HEK293T (cell line): ENCODE measurements at regions not wholly inside any gene's neighbourhood (a gene's known extent, or its start where the extent isn't known, plus 50 kb on each side); places are given as distances from the start of the nearest gene placed in this dataset.

Experiments used
- CTCF ChIA-PET: fragments of 350-600 bp; formaldehyde crosslinking; extraction: SDS; loops from one replicate; lab custom pipeline; 2021; ENCODE audit warnings: antibody characterized with exemption, inconsistent platforms; lab: Yijun Ruan, JAX
- POLR2A ChIA-PET: fragments of 350-600 bp; formaldehyde crosslinking; extraction: SDS; loops from one replicate; lab custom pipeline; 2020; ENCODE audit warnings: antibody characterized with exemption, inconsistent platforms; lab: Yijun Ruan, JAX
- DNase-seq: peaks from one replicate; pipeline ENCODE4 v3.0.0; 2012; ENCODE audit warnings: mixed read lengths; ENCODE audit errors: extremely low spot score
- ARNT ChIP-seq: fragments of 450-650 bp; IDR thresholded peaks from 2 replicates; pipeline ENCODE4 v1.6.1; 2017; ENCODE audit warnings: mild to moderate bottlenecking
- BHLHE40 ChIP-seq: fragments of 450-650 bp; IDR thresholded peaks from 2 replicates; pipeline ENCODE4 v1.6.1; 2016; ENCODE audit warnings: mild to moderate bottlenecking, moderate library complexity, borderline replicate concordance
- CTBP1 ChIP-seq: fragments of 450-650 bp; IDR thresholded peaks from 2 replicates; pipeline ENCODE4 v1.6.1; 2016; ENCODE audit warnings: borderline replicate concordance
- ELF4 ChIP-seq: fragments of 450-650 bp; IDR thresholded peaks from 2 replicates; pipeline ENCODE4 v1.6.1; 2017; ENCODE audit warnings: antibody characterized with exemption
- FOXA1 ChIP-seq: fragments of 450-650 bp; IDR thresholded peaks from 2 replicates; pipeline ENCODE4 v1.6.1; 2016; ENCODE audit warnings: mild to moderate bottlenecking
- FOXK2 ChIP-seq: fragments of 450-650 bp; IDR thresholded peaks from 2 replicates; pipeline ENCODE4 v1.6.1; 2016; ENCODE audit warnings: mild to moderate bottlenecking
- FOXM1 ChIP-seq: fragments of 450-650 bp; IDR thresholded peaks from 2 replicates; pipeline ENCODE4 v1.6.1; 2017; ENCODE audit warnings: mild to moderate bottlenecking, borderline replicate concordance
- HDGF ChIP-seq: fragments of 450-650 bp; IDR thresholded peaks from 2 replicates; pipeline ENCODE4 v1.6.1; 2017; ENCODE audit warnings: antibody characterized with exemption, borderline replicate concordance
- L3MBTL2 ChIP-seq: fragments of 450-650 bp; conservative IDR thresholded peaks from 2 replicates; pipeline ENCODE4 v1.6.1; 2016; ENCODE audit warnings: mild to moderate bottlenecking
- LEF1 ChIP-seq: fragments of 450-650 bp; IDR thresholded peaks from 2 replicates; pipeline ENCODE4 v1.6.1; 2017; ENCODE audit warnings: mild to moderate bottlenecking, borderline replicate concordance
- NFRKB ChIP-seq: fragments of 450-650 bp; IDR thresholded peaks from 2 replicates; pipeline ENCODE4 v1.6.1; 2016; ENCODE audit warnings: mild to moderate bottlenecking, moderate library complexity
- SP1 ChIP-seq: fragments of 450-650 bp; IDR thresholded peaks from 2 replicates; pipeline ENCODE4 v1.6.1; 2017
- SUZ12 ChIP-seq: fragments of 450-650 bp; IDR thresholded peaks from 2 replicates; pipeline ENCODE4 v1.6.1; 2016; ENCODE audit warnings: mild to moderate bottlenecking
- TARDBP ChIP-seq: fragments of 450-650 bp; IDR thresholded peaks from 2 replicates; pipeline ENCODE4 v1.6.1; 2016
- ZNF384 ChIP-seq: fragments of 450-650 bp; IDR thresholded peaks from 2 replicates; pipeline ENCODE4 v1.6.1; 2016
- TF ChIP-seq, protein P1 (sequence below): fragments of 450-650 bp; IDR thresholded peaks from 2 replicates; pipeline ENCODE4 v1.6.1; 2016

DNA sequence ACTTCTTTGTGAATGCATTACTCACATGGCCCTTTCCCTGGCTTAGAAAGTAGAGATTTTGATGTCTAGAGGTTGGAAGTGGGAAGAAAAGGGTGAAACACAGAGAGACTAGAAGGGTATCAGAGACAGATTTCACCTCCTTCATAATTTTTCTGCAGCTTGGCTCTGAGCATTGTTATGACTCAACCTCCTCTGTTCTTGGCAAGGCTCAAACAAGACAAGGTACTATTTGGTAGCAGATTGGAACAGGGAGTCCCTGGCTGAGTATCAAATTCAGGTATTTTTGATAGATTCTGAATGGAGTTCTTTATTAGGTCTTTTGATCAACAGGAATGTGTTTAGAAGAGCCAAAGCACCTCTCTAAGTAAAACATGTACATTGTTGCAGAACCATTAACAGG lies 146.3 kb upstream of the CHRDL1 start:
- ChIA-PET POLR2A (no interaction called here), CTCF (no interaction called here)
- no peak for DNase-seq
- no peak for TF ChIP-seq FOXM1
- TF ChIP-seq ELF4 = no peak
- TF ChIP-seq ARNT = no peak
- TF ChIP-seq FOXK2 = no peak
- TF ChIP-seq HDGF = no peak

DNA sequence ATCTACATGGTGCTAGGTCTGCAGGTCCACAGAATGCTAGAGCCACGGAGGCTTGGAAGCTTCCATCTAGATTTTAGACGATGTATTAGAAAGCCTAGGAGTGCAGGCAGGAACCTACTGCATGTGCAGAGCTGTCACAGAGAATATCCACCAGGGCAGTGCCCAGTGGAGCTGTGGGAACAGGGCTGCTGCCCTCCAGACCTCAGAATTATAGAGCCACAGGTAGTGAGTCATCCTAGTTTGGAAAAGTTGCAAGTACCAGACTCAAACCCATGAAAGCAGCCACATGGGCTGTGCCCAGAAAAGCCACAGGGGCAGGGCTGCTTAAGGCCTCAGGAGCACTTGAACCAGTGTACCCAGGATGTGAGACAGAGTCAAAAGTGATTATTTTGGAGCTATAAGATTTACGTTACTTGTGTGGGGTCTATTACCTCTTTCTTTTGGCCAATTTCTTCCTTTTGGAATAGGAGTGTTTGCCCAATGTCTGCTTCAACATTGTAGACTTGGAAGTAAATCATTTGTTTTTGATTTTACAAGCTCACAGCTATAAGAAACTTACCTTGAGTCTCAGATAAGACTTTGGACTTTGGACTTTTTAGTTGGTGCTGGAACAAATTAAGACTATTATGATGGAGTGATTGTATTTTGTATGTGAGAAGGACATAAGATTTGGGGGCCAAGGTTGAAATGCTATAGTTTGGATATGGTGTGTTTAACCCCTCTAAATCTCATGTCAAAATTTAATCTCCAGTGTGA lies 143.5 kb upstream of the CHRDL1 start:
- ChIA-PET POLR2A (no interaction called here), CTCF (no interaction called here)
- TF ChIP-seq FOXA1 = no peak
- TF ChIP-seq TARDBP = no peak
- no peak for TF ChIP-seq ZNF384
- TF ChIP-seq FOXK2 = no peak
- TF ChIP-seq LEF1 = no peak
- TF ChIP-seq ARNT = no peak
- TF ChIP-seq NFRKB = no peak
- TF ChIP-seq SP1 = no peak
- TF ChIP-seq BHLHE40 = no peak
- TF ChIP-seq L3MBTL2 = no peak
- no peak for TF ChIP-seq SUZ12
- no peak for TF ChIP-seq HDGF
- no peak for TF ChIP-seq ELF4
- TF ChIP-seq, protein P1, sequence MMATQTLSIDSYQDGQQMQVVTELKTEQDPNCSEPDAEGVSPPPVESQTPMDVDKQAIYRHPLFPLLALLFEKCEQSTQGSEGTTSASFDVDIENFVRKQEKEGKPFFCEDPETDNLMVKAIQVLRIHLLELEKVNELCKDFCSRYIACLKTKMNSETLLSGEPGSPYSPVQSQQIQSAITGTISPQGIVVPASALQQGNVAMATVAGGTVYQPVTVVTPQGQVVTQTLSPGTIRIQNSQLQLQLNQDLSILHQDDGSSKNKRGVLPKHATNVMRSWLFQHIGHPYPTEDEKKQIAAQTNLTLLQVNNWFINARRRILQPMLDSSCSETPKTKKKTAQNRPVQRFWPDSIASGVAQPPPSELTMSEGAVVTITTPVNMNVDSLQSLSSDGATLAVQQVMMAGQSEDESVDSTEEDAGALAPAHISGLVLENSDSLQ = no peak
- no peak for TF ChIP-seq FOXM1
- TF ChIP-seq CTBP1 = no peak
- no peak for DNase-seq

DNA sequence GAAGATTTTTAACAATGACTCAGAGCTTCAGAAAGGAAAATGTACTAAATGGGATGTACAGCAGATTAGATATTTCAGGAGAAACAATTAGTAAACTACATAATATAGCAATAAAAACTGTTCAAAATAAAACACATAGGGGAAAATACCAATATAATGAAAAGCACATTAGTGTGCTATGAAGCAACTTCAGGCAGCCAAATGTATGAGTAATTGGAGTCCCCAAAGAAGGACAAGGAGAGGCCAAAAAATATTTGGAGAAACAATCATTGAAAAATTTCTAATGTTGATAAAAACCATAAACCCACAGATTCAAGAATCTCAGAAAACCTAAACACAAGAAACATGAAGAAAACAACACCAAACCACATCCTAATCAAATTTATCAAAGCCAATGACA lies 129.3 kb upstream of the CHRDL1 start:
- no peak for TF ChIP-seq CTBP1
- TF ChIP-seq FOXA1 = no peak
- TF ChIP-seq, protein P1 = no peak
- TF ChIP-seq HDGF = no peak
- POLR2A ChIA-PET = no interaction called here
- no peak for DNase-seq
- CTCF ChIA-PET = no interaction called here

DNA sequence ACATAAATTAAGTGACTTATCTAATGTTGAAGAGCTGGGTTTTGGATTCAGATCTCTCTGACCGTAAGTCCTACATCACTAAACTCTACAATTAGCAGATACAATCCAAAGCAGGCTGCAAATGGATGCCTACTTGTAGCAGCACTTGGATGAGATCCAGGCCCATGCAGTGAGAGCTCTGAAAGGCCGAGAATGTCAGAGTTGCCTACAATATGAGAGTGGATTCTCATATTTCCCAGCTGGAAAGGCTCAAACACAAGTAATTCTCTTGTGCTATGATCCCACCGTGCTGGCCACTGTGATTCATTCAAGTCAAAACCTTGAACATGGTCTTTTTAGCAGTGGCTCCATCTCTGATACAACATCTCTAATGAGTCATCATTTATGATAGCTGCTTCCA lies 125.4 kb upstream of the CHRDL1 start:
- DNase-seq = no peak
- TF ChIP-seq CTBP1 (no peak), SUZ12 (no peak), FOXM1 (no peak), ARNT (no peak), NFRKB (no peak), ELF4 (no peak), TARDBP (no peak), FOXK2 (no peak), HDGF (no peak)
- TF ChIP-seq, protein P1 = no peak
- ChIA-PET POLR2A (no interaction called here), CTCF (no interaction called here)

DNA sequence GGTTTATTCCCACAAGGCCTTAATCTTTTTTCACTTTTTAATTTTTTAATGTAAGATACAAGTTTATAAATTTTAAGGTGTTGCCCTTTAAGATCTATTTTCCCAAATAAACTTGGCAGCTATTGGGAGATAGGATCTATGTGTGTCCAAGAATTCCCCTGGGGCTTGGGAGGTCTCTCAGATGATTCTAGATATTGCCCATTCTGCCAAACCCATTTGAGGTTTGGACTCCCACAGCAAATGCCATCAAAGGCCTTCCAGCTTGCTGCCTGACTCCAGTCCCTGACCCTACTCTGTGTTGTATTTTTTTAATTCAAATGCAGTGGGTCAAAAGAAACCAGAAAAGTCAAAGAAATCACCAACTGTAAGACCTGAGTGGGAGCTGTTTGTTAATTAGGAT lies 120.0 kb upstream of the CHRDL1 start:
- no peak for DNase-seq

DNA sequence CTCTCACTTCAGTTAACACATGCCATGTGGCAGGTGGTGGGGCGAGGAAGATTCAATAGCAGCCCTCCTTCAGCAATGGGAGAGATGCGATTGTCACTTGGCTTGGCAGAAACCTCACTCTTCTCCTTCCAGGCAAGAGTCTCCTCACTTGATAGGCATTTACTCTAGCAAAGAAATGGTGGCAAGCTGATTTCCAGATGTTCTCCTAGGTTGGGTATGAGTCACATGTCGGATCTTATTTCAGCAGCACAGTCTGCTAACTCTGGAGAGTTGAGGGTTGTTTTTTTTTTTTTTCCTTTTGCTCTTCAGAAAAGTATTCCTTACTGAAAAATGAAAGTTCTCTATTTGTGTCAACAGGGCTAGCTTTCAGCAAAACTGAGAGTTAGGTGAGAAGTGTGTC lies 119.5 kb upstream of the CHRDL1 start:
- no peak for DNase-seq
- TF ChIP-seq ARNT (no peak), ZNF384 (no peak), SP1 (no peak), FOXM1 (no peak), TARDBP (no peak)
- TF ChIP-seq, protein P1 = no peak
- ChIA-PET POLR2A (no interaction called here), CTCF (no interaction called here)

More for the DNA sequence above, 120.0 kb upstream of the CHRDL1 start:
- POLR2A ChIA-PET = no interaction called here
- CTCF ChIA-PET = no interaction called here
- no peak for TF ChIP-seq FOXM1
- no peak for TF ChIP-seq ELF4
- TF ChIP-seq, protein P1 = no peak
- TF ChIP-seq SUZ12 = no peak
- TF ChIP-seq HDGF = no peak
- no peak for TF ChIP-seq FOXK2
- TF ChIP-seq ARNT = no peak
